Progenitor cell of endocrine pancreas (in vitro differentiated cells): ENCODE measurements at regions not wholly inside any gene's neighbourhood (a gene's known extent, or its start where the extent isn't known, plus 50 kb on each side); places are given as distances from the start of the nearest gene placed in this dataset.

Experiments
- DNase-seq: peaks from one replicate; pipeline ENCODE4 v3.0.0; 2021; ENCODE audit warnings: low spot score; ENCODE audit not compliant: unreplicated experiment
- H3K27ac Mint-ChIP-seq: 2 replicates; pipeline ENCODE4 v1.8.0; 2021; ENCODE audit warnings: mild to moderate bottlenecking, moderate library complexity, mixed read lengths
- H3K27me3 Mint-ChIP-seq: 2 replicates; pipeline ENCODE4 v1.8.0; 2021; ENCODE audit warnings: mixed read lengths
- H3K36me3 Mint-ChIP-seq: 2 replicates; pipeline ENCODE4 v1.8.0; 2022; ENCODE audit warnings: mixed read lengths; ENCODE audit not compliant: insufficient read depth
- H3K4me1 Mint-ChIP-seq: 2 replicates; pipeline ENCODE4 v1.8.0; 2021; ENCODE audit warnings: low read depth, mixed read lengths
- H3K4me3 Mint-ChIP-seq: 2 replicates; pipeline ENCODE4 v1.8.0; 2021; ENCODE audit warnings: low read depth, mild to moderate bottlenecking, moderate library complexity, mixed read lengths
- H3K9me3 Mint-ChIP-seq: 2 replicates; pipeline ENCODE4 v1.8.0; 2021; ENCODE audit warnings: low read depth, mixed read lengths
- CTCF ChIP-seq: fragments of 200-600 bp; sonication (generic); IDR thresholded peaks from one replicate; pipeline ENCODE4 v1.5.0; 2021; ENCODE audit warnings: antibody characterized with exemption, mild to moderate bottlenecking; ENCODE audit not compliant: unreplicated experiment

GRCh38 chr2:176818076-176818475 lies 394.5 kb upstream of the HNRNPA3 start:
- TF ChIP-seq CTCF = no peak
- peaks cover 24% of the 10 kb centered on the region for H3K4me1 Mint-ChIP-seq
- H3K9me3 Mint-ChIP-seq = no peaks in the 10 kb centered on the region
- no peak overlapping the region for H3K27ac Mint-ChIP-seq
- peaks cover 12% of the 10 kb centered on the region for H3K27me3 Mint-ChIP-seq
- no peaks in the 10 kb centered on the region for H3K36me3 Mint-ChIP-seq
- no peak for DNase-seq
- no peak overlapping the region for H3K4me3 Mint-ChIP-seq

- no peak overlapping the region for H3K4me3 Mint-ChIP-seq
Measured at GRCh38 chr2:176818617-176819016, 394.0 kb upstream of the HNRNPA3 start.

GRCh38 chr2:176819306-176819705 lies 393.3 kb upstream of the HNRNPA3 start:
- Mint-ChIP-seq H3K27ac (no peak overlapping the region), H3K9me3 (no peaks in the 10 kb centered on the region), H3K27me3 (peaks cover 13% of the 10 kb centered on the region), H3K4me3 (no peak overlapping the region), H3K4me1 (peaks cover 15% of the 10 kb centered on the region), H3K36me3 (no peaks in the 10 kb centered on the region)
- TF ChIP-seq CTCF = no peak
- no peak for DNase-seq

More at GRCh38 chr2:176818617-176819016, 394.0 kb upstream of the HNRNPA3 start:
- H3K36me3 Mint-ChIP-seq = no peaks in the 10 kb centered on the region
- H3K27me3 Mint-ChIP-seq = peaks cover 12% of the 10 kb centered on the region
- H3K27ac Mint-ChIP-seq = no peak overlapping the region
- H3K4me1 Mint-ChIP-seq = peaks cover 22% of the 10 kb centered on the region
- H3K9me3 Mint-ChIP-seq = no peaks in the 10 kb centered on the region
- DNase-seq = no peak
- TF ChIP-seq CTCF = no peak

- peaks cover 8% of the 10 kb centered on the region for H3K4me1 Mint-ChIP-seq
- H3K9me3 Mint-ChIP-seq = no peaks in the 10 kb centered on the region
- no peak for DNase-seq
- H3K4me3 Mint-ChIP-seq = no peak overlapping the region
- no peak overlapping the region for H3K27ac Mint-ChIP-seq
- peaks cover 21% of the 10 kb centered on the region for H3K27me3 Mint-ChIP-seq
- H3K36me3 Mint-ChIP-seq = no peaks in the 10 kb centered on the region
- TF ChIP-seq CTCF = no peak
Measured at GRCh38 chr2:176820371-176820932, 392.1 kb upstream of the HNRNPA3 start.

GRCh38 chr2:176821350-176821749 lies 391.2 kb upstream of the HNRNPA3 start:
- H3K4me1 Mint-ChIP-seq = peaks cover 6% of the 10 kb centered on the region
- H3K4me3 Mint-ChIP-seq = no peak overlapping the region
- TF ChIP-seq CTCF = no peak
- peaks cover 24% of the 10 kb centered on the region for H3K27me3 Mint-ChIP-seq
- no peaks in the 10 kb centered on the region for H3K36me3 Mint-ChIP-seq
- no peak for DNase-seq
- H3K9me3 Mint-ChIP-seq = no peaks in the 10 kb centered on the region
- H3K27ac Mint-ChIP-seq = no peak overlapping the region
